H1 (cell line): ENCODE measurements at regions not wholly inside any gene's neighbourhood (a gene's known extent, or its start where the extent isn't known, plus 50 kb on each side); places are given as distances from the start of the nearest gene placed in this dataset.

Source experiments
- FOSL1 ChIP-seq: IDR thresholded peaks from 2 replicates; pipeline ENCODE4 v1.6.1; 2011; ENCODE audit warnings: mild to moderate bottlenecking, low read depth, low read length, moderate library complexity; ENCODE audit not compliant: insufficient read depth
- KDM5A ChIP-seq: fragments of 200-600 bp; IDR thresholded peaks from 2 replicates; pipeline ENCODE4 v1.7.1; 2012; ENCODE audit warnings: mild to moderate bottlenecking, low read length, inconsistent platforms, mixed read lengths
- NANOG ChIP-seq: IDR thresholded peaks from 2 replicates; pipeline ENCODE4 v1.6.1; 2011; ENCODE audit warnings: low read length, low read depth, mild to moderate bottlenecking, inconsistent platforms; ENCODE audit not compliant: insufficient read depth, poor library complexity, severe bottlenecking
- PHF8 ChIP-seq: fragments of 200-600 bp; sonication (generic); conservative IDR thresholded peaks from 2 replicates; pipeline ENCODE4 v1.7.1; 2012; ENCODE audit warnings: low read depth, mild to moderate bottlenecking, inconsistent platforms, low read length, moderate library complexity
- POLR2A ChIP-seq, 2 experiments: IDR thresholded peaks; 1 replicate in 1 of 2; 2 replicates in 1 of 2; pipeline ENCODE4 v1.6.1; 2011; ENCODE audit warnings: low read depth in 2 of 2, low read length in 2 of 2, mild to moderate bottlenecking in 2 of 2; ENCODE audit errors: control extremely low read depth in 1 of 2
- RBBP5 ChIP-seq: IDR thresholded peaks from 2 replicates; pipeline ENCODE4 v1.7.1; 2012; ENCODE audit warnings: low read depth, mild to moderate bottlenecking, inconsistent platforms, low read length, moderate library complexity, borderline replicate concordance
- SUZ12 ChIP-seq: fragments of 200-600 bp; sonication (generic); IDR thresholded peaks from 2 replicates; pipeline ENCODE4 v1.6.1; 2012; ENCODE audit warnings: mild to moderate bottlenecking, inconsistent platforms, low read length, moderate library complexity, mixed read lengths
- TF ChIP-seq, protein P1 (sequence below): fragments of 300-600 bp; sonication (generic); IDR thresholded peaks from 2 replicates; pipeline ENCODE4 v1.7.1; 2012; ENCODE audit warnings: low read length, moderate library complexity, mild to moderate bottlenecking, inconsistent platforms; ENCODE audit not compliant: insufficient replicate concordance

DNA sequence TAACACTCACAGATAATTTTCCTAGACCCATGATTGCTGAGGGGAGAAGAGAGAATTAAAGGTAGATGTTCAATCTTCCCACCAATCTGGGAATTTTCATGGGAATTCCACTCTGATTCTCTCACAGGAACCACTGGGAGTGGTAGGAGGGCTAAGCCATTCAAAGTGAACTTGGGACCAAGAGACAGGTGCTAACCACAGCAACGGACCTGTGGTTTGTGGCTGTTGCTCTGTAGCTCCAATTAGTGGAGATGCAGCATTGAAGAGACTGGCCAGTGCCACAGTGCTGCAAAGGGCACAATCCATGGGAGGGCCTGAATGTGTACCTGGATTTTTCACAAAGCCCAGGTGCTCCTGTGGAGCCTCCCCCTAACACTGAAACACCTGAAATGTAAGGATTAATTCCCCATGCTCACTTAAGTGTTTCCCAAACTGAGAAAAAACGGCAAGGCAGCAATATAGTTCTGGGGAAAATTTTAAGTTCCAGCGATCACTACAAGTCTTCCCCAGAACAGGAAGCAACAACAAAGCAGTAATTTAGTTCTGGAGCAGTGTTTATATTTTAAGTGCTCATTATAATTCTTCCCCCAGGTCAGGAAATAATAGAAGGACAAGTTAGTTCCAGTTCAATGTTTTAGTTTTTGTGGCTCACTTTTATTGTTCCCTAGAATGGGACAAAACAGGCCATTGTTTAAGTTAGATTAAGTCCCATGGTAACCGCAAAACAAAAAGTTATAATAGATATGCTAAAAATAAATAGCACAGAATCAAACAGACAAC, 1045.8 kb downstream of the CNTNAP5 start (continued):
- no peak for TF ChIP-seq RBBP5
- TF ChIP-seq FOSL1, result no peak
- TF ChIP-seq PHF8, result no peak
- TF ChIP-seq SUZ12, result no peak
- no peak for TF ChIP-seq POLR2A (IDR thresholded peaks at IDR 0.05; ENCODE audit: control extremely low read depth in 1 of 2, low read depth in 2 of 2, low read length in 2 of 2)
- TF ChIP-seq KDM5A, result no peak
- TF ChIP-seq, protein P1, sequence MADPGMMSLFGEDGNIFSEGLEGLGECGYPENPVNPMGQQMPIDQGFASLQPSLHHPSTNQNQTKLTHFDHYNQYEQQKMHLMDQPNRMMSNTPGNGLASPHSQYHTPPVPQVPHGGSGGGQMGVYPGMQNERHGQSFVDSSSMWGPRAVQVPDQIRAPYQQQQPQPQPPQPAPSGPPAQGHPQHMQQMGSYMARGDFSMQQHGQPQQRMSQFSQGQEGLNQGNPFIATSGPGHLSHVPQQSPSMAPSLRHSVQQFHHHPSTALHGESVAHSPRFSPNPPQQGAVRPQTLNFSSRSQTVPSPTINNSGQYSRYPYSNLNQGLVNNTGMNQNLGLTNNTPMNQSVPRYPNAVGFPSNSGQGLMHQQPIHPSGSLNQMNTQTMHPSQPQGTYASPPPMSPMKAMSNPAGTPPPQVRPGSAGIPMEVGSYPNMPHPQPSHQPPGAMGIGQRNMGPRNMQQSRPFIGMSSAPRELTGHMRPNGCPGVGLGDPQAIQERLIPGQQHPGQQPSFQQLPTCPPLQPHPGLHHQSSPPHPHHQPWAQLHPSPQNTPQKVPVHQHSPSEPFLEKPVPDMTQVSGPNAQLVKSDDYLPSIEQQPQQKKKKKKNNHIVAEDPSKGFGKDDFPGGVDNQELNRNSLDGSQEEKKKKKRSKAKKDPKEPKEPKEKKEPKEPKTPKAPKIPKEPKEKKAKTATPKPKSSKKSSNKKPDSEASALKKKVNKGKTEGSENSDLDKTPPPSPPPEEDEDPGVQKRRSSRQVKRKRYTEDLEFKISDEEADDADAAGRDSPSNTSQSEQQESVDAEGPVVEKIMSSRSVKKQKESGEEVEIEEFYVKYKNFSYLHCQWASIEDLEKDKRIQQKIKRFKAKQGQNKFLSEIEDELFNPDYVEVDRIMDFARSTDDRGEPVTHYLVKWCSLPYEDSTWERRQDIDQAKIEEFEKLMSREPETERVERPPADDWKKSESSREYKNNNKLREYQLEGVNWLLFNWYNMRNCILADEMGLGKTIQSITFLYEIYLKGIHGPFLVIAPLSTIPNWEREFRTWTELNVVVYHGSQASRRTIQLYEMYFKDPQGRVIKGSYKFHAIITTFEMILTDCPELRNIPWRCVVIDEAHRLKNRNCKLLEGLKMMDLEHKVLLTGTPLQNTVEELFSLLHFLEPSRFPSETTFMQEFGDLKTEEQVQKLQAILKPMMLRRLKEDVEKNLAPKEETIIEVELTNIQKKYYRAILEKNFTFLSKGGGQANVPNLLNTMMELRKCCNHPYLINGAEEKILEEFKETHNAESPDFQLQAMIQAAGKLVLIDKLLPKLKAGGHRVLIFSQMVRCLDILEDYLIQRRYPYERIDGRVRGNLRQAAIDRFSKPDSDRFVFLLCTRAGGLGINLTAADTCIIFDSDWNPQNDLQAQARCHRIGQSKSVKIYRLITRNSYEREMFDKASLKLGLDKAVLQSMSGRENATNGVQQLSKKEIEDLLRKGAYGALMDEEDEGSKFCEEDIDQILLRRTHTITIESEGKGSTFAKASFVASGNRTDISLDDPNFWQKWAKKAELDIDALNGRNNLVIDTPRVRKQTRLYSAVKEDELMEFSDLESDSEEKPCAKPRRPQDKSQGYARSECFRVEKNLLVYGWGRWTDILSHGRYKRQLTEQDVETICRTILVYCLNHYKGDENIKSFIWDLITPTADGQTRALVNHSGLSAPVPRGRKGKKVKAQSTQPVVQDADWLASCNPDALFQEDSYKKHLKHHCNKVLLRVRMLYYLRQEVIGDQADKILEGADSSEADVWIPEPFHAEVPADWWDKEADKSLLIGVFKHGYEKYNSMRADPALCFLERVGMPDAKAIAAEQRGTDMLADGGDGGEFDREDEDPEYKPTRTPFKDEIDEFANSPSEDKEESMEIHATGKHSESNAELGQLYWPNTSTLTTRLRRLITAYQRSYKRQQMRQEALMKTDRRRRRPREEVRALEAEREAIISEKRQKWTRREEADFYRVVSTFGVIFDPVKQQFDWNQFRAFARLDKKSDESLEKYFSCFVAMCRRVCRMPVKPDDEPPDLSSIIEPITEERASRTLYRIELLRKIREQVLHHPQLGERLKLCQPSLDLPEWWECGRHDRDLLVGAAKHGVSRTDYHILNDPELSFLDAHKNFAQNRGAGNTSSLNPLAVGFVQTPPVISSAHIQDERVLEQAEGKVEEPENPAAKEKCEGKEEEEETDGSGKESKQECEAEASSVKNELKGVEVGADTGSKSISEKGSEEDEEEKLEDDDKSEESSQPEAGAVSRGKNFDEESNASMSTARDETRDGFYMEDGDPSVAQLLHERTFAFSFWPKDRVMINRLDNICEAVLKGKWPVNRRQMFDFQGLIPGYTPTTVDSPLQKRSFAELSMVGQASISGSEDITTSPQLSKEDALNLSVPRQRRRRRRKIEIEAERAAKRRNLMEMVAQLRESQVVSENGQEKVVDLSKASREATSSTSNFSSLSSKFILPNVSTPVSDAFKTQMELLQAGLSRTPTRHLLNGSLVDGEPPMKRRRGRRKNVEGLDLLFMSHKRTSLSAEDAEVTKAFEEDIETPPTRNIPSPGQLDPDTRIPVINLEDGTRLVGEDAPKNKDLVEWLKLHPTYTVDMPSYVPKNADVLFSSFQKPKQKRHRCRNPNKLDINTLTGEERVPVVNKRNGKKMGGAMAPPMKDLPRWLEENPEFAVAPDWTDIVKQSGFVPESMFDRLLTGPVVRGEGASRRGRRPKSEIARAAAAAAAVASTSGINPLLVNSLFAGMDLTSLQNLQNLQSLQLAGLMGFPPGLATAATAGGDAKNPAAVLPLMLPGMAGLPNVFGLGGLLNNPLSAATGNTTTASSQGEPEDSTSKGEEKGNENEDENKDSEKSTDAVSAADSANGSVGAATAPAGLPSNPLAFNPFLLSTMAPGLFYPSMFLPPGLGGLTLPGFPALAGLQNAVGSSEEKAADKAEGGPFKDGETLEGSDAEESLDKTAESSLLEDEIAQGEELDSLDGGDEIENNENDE, result no peak
- TF ChIP-seq NANOG, result no peak
- TF ChIP-seq, all 59 proteins: peak for 0
